NT2/D1 (cell line): ENCODE measurements at regions not wholly inside any gene's neighbourhood (a gene's known extent, or its start where the extent isn't known, plus 50 kb on each side); places are given as distances from the start of the nearest gene placed in this dataset.

Experiments
- DNase-seq: peaks from one replicate; pipeline ENCODE4 v3.0.0-alpha.2; 2011; ENCODE audit warnings: low read depth, low spot score
- H3K27me3 ChIP-seq: 2 replicates; pipeline ENCODE4 v1.6.0; 2011; ENCODE audit warnings: mild to moderate bottlenecking; ENCODE audit not compliant: insufficient read length, insufficient read depth
- H3K36me3 ChIP-seq: 2 replicates; pipeline ENCODE4 v1.6.1; 2011; ENCODE audit warnings: mild to moderate bottlenecking, low read length, mixed read lengths; ENCODE audit not compliant: insufficient read depth, insufficient read length
- H3K4me1 ChIP-seq: 2 replicates; pipeline ENCODE4 v1.5.1; 2011; ENCODE audit not compliant: insufficient read depth, insufficient read length
- H3K4me3 ChIP-seq: 2 replicates; pipeline ENCODE4 v1.5.1; 2011; ENCODE audit warnings: low read depth; ENCODE audit not compliant: insufficient read length
- H3K9ac ChIP-seq: 2 replicates; pipeline ENCODE4 v1.6.0; 2011; ENCODE audit warnings: low read depth; ENCODE audit not compliant: insufficient read length
- H3K9me3 ChIP-seq: 2 replicates; pipeline ENCODE4 v1.5.1; 2011; ENCODE audit warnings: mild to moderate bottlenecking, low read length; ENCODE audit not compliant: insufficient read depth
- SUZ12 ChIP-seq: IDR thresholded peaks from 2 replicates; pipeline ENCODE4 v1.6.1; 2011; ENCODE audit not compliant: insufficient read length, insufficient read depth; ENCODE audit errors: extremely low read depth
- YY1 ChIP-seq: IDR thresholded peaks from 2 replicates; pipeline ENCODE4 v1.6.1; 2011; ENCODE audit not compliant: insufficient read length, insufficient read depth
- ZNF274 ChIP-seq: IDR thresholded peaks from 2 replicates; pipeline ENCODE4 v1.6.1; 2011; ENCODE audit warnings: mild to moderate bottlenecking, low read depth, low read length

- Histone ChIP-seq H3K4me3 (no peak overlapping the region), H3K36me3 (no peaks in the 10 kb centered on the region), H3K9ac (no peak overlapping the region), H3K27me3 (no peaks in the 10 kb centered on the region), H3K4me1 (peaks cover 3% of the 10 kb centered on the region), H3K9me3 (no peaks in the 10 kb centered on the region)
- no peak for DNase-seq
- TF ChIP-seq SUZ12: no peak
- no peak for TF ChIP-seq ZNF274
- TF ChIP-seq YY1: no peak
These were observed 130.6 kb upstream of the SOX1 start for GRCh38 chr13:111936267-111936925.

- no peak for DNase-seq
- Histone ChIP-seq H3K36me3 (no peaks in the 10 kb centered on the region), H3K4me3 (no peak overlapping the region), H3K27me3 (no peaks in the 10 kb centered on the region), H3K9ac (no peak overlapping the region), H3K9me3 (no peaks in the 10 kb centered on the region), H3K4me1 (peaks cover 3% of the 10 kb centered on the region)
- no peak for TF ChIP-seq SUZ12
- TF ChIP-seq ZNF274: no peak
- no peak for TF ChIP-seq YY1
These were observed 129.1 kb upstream of the SOX1 start for GRCh38 chr13:111937777-111938311.

- no peaks in the 10 kb centered on the region for H3K9me3 ChIP-seq
- DNase-seq: no peak
- H3K4me1 ChIP-seq: peaks cover 3% of the 10 kb centered on the region
- H3K36me3 ChIP-seq: no peaks in the 10 kb centered on the region
- no peak overlapping the region for H3K9ac ChIP-seq
- no peaks in the 10 kb centered on the region for H3K27me3 ChIP-seq
- H3K4me3 ChIP-seq: no peak overlapping the region
- TF ChIP-seq SUZ12 (no peak), YY1 (no peak), ZNF274 (no peak)
These were observed 127.9 kb upstream of the SOX1 start for GRCh38 chr13:111938741-111939665.

- Histone ChIP-seq H3K36me3 (no peaks in the 10 kb centered on the region), H3K4me3 (no peak overlapping the region), H3K9me3 (no peaks in the 10 kb centered on the region), H3K9ac (no peak overlapping the region), H3K27me3 (no peaks in the 10 kb centered on the region), H3K4me1 (peaks cover 3% of the 10 kb centered on the region)
- TF ChIP-seq ZNF274: no peak
- no peak for TF ChIP-seq SUZ12
- no peak for TF ChIP-seq YY1
- no peak for DNase-seq
These were observed 127.2 kb upstream of the SOX1 start for GRCh38 chr13:111939666-111940278.

GRCh38 chr13:111940892-111941291, 126.1 kb upstream of the SOX1 start:
- no peak for DNase-seq
- TF ChIP-seq YY1 (no peak), SUZ12 (no peak), ZNF274 (no peak)
- Histone ChIP-seq H3K9ac (no peak overlapping the region), H3K4me1 (peaks cover 3% of the 10 kb centered on the region), H3K4me3 (no peak overlapping the region), H3K27me3 (no peaks in the 10 kb centered on the region), H3K36me3 (no peaks in the 10 kb centered on the region), H3K9me3 (no peaks in the 10 kb centered on the region)

GRCh38 chr13:111941845-111942447, 125.0 kb upstream of the SOX1 start:
- Histone ChIP-seq H3K4me3 (no peak overlapping the region), H3K4me1 (no peaks in the 10 kb centered on the region), H3K27me3 (no peaks in the 10 kb centered on the region), H3K36me3 (no peaks in the 10 kb centered on the region), H3K9ac (no peak overlapping the region), H3K9me3 (no peaks in the 10 kb centered on the region)
- no peak for TF ChIP-seq YY1
- TF ChIP-seq SUZ12: no peak
- TF ChIP-seq ZNF274: no peak
- no peak for DNase-seq
